Astrocyte (in vitro differentiated cells and primary cell): ENCODE measurements at regions not wholly inside any gene's neighbourhood (a gene's known extent, or its start where the extent isn't known, plus 50 kb on each side); places are given as distances from the start of the nearest gene placed in this dataset.

ENCODE experiments used
- EZH2 ChIP-seq: IDR thresholded peaks from 2 replicates; pipeline ENCODE4 v1.6.1; 2012; ENCODE audit warnings: mild to moderate bottlenecking, low read length, inconsistent platforms; ENCODE audit not compliant: insufficient read depth
- TF ChIP-seq, protein P1 (sequence below): IDR thresholded peaks from 2 replicates; pipeline ENCODE4 v1.5.1; 2011; ENCODE audit warnings: low read depth, mild to moderate bottlenecking, inconsistent platforms, low read length, moderate library complexity; ENCODE audit not compliant: insufficient read depth

GRCh38 chr5:109597893-109598292 is 91.8 kb upstream of the MAN2A1 start:
- no peak for TF ChIP-seq EZH2
- TF ChIP-seq, protein P1, sequence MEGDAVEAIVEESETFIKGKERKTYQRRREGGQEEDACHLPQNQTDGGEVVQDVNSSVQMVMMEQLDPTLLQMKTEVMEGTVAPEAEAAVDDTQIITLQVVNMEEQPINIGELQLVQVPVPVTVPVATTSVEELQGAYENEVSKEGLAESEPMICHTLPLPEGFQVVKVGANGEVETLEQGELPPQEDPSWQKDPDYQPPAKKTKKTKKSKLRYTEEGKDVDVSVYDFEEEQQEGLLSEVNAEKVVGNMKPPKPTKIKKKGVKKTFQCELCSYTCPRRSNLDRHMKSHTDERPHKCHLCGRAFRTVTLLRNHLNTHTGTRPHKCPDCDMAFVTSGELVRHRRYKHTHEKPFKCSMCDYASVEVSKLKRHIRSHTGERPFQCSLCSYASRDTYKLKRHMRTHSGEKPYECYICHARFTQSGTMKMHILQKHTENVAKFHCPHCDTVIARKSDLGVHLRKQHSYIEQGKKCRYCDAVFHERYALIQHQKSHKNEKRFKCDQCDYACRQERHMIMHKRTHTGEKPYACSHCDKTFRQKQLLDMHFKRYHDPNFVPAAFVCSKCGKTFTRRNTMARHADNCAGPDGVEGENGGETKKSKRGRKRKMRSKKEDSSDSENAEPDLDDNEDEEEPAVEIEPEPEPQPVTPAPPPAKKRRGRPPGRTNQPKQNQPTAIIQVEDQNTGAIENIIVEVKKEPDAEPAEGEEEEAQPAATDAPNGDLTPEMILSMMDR: no peak
